ENCODE measurements at regions not wholly inside any gene's neighbourhood (a gene's known extent, or its start where the extent isn't known, plus 50 kb on each side); places are given as distances from the start of the nearest gene placed in this dataset.

- Histone ChIP-seq H3K9me3 (ENCODE audit: control insufficient read depth, insufficient read depth, low read length) (no peaks in the 10 kb centered on the region; the same call in 1 of the 2 replicates), H3K79me1 (ENCODE audit: low read depth in 1 of 2, low read length in 2 of 2) (no peaks in the 10 kb centered on the region), H3K18ac (ENCODE audit: low read depth, low read length) (no peak overlapping the region), H3K4me1 (ENCODE audit: control insufficient read depth, insufficient read depth, low read length) (no peaks in the 10 kb centered on the region), H3K27ac (ENCODE audit: insufficient read depth, low read length) (no peak overlapping the region), H4K8ac (ENCODE audit: low read depth in 2 of 2, low read length in 2 of 2) (no peak overlapping the region), H2BK5ac (ENCODE audit: low read depth, low read length, poor library complexity, severe bottlenecking) (no peak overlapping the region), H2AFZ (replicated peaks; ENCODE audit: low read length, poor library complexity) (no peak overlapping the region), H3K4ac (ENCODE audit: low read depth, low read length) (no peak overlapping the region), H3K23ac (ENCODE audit: low read depth, low read length) (no peak overlapping the region), H2BK15ac (ENCODE audit: low read depth, low read length) (no peak overlapping the region), H2AK9ac (replicated peaks; ENCODE audit: low read depth, low read length, poor library complexity) (no peak overlapping the region), H3K9ac (ENCODE audit: low read depth, low read length) (no peak overlapping the region), H3K56ac (ENCODE audit: extremely low read depth, insufficient read depth, low read length) (no peak overlapping the region), H3K14ac (replicated peaks; ENCODE audit: low read depth, low read length) (no peak overlapping the region), H2BK20ac (ENCODE audit: low read depth, low read length) (no peak overlapping the region), H2BK120ac (ENCODE audit: low read depth, low read length) (no peak overlapping the region), H3K36me3 (ENCODE audit: control insufficient read depth, insufficient read depth, low read length) (no peaks in the 10 kb centered on the region), H4K91ac (ENCODE audit: insufficient read depth, low read depth, low read length) (no peak overlapping the region), H3K4me2 (ENCODE audit: low read depth, low read length) (no peak overlapping the region), H3K9me1 (ENCODE audit: insufficient read depth, low read length) (no peaks in the 10 kb centered on the region), H4K20me1 (ENCODE audit: insufficient read depth, low read length) (no peaks in the 10 kb centered on the region), H4K5ac (ENCODE audit: low read depth, low read length) (no peak overlapping the region), H3K4me3 (ENCODE audit: insufficient read depth, low read depth, low read length) (no peak overlapping the region), H3K27me3 (ENCODE audit: control insufficient read depth, insufficient read depth, low read length) (peaks cover 34% of the 10 kb centered on the region), H2AK5ac (ENCODE audit: low read depth, low read length) (no peak overlapping the region)
- no peak for DNase-seq
- BruUV-seq (replicated peaks): no TSS peak
- ChIA-PET POLR2A (ENCODE audit: unreplicated experiment) (no interaction called here), CTCF (no interaction called here)
- in situ Hi-C loops (cut with MboI; ENCODE audit: low sequenced_read_pairs) (no loop called here), dilution Hi-C loops (cut with HindIII; ENCODE audit: low sequenced_read_pairs, unreplicated experiment) (no loop called here), intact Hi-C loops (cut with micrococcal nuclease) (no loop called here)
- WGBS, 2 experiments (ENCODE audit: extremely low coverage in 2 of 2, insufficient read length in 1 of 2): 60% methylated on average over 1 of the region's 4 CpGs; no CpG with 5 or more reads in 1 of the 2 experiments
- TF ChIP-seq, protein P1, sequence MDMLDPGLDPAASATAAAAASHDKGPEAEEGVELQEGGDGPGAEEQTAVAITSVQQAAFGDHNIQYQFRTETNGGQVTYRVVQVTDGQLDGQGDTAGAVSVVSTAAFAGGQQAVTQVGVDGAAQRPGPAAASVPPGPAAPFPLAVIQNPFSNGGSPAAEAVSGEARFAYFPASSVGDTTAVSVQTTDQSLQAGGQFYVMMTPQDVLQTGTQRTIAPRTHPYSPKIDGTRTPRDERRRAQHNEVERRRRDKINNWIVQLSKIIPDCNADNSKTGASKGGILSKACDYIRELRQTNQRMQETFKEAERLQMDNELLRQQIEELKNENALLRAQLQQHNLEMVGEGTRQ (IDR thresholded peaks at IDR 0.05; ENCODE audit: low read depth, low read length): no peak
- no peak for TF ChIP-seq CTCF (conservative IDR thresholded peaks at IDR 0.05; ENCODE audit: low read depth, low read length)
- TF ChIP-seq RFX5 (IDR thresholded peaks at IDR 0.05; ENCODE audit: low read depth, low read length): no peak
- TF ChIP-seq CEBPB (IDR thresholded peaks at IDR 0.05; ENCODE audit: low read depth, low read length): no peak
- TF ChIP-seq RAD21 (IDR thresholded peaks at IDR 0.05; ENCODE audit: low read length): no peak
- TF ChIP-seq, protein P2, sequence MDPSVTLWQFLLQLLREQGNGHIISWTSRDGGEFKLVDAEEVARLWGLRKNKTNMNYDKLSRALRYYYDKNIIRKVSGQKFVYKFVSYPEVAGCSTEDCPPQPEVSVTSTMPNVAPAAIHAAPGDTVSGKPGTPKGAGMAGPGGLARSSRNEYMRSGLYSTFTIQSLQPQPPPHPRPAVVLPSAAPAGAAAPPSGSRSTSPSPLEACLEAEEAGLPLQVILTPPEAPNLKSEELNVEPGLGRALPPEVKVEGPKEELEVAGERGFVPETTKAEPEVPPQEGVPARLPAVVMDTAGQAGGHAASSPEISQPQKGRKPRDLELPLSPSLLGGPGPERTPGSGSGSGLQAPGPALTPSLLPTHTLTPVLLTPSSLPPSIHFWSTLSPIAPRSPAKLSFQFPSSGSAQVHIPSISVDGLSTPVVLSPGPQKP (IDR thresholded peaks at IDR 0.05; ENCODE audit: borderline replicate concordance, low read depth, low read length): no peak
- no peak for TF ChIP-seq POLR2A (IDR thresholded peaks at IDR 0.05; ENCODE audit: low read depth, low read length)
- no peak for ATAC-seq (ENCODE audit: low read depth)
These were observed 65.1 kb upstream of the UBAC2 start for GRCh38 chr13:99135591-99135990.
